Fibroblast of villous mesenchyme (primary cell): ENCODE measurements at regions not wholly inside any gene's neighbourhood (a gene's known extent, or its start where the extent isn't known, plus 50 kb on each side); places are given as distances from the start of the nearest gene placed in this dataset.

Source experiments
- DNase-seq: peaks from one replicate; pipeline ENCODE4 v3.0.0-alpha.2; 2010; ENCODE audit warnings: low read depth
- H3K4me3 ChIP-seq: 2 replicates; pipeline ENCODE4 v1.5.1; 2011; ENCODE audit warnings: low read depth, mild to moderate bottlenecking, low read length
- TF ChIP-seq, protein P1 (sequence below): IDR thresholded peaks from 2 replicates; pipeline ENCODE4 v1.5.1; 2012; ENCODE audit warnings: low read depth, mild to moderate bottlenecking, low read length; ENCODE audit not compliant: insufficient read depth

DNA sequence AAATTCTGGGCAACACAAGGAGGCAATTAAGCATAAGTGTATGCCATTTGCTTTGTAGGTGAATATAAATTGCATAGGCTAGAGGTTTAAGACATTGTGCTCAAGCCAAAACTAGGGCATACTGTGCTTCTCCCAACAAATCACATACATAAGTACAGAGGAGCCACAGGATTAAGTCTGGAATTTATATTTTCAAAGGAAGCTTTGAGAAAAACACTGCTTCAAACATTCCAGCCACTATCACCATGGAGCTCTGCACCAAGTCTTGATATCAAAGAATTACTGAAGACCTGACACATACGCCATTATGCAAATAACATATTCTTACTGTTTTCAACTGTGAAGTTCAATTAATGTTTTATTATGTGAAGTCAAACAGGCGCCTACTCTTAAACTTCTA, 119.4 kb upstream of the NPHP3 start:
- TF ChIP-seq, protein P1, sequence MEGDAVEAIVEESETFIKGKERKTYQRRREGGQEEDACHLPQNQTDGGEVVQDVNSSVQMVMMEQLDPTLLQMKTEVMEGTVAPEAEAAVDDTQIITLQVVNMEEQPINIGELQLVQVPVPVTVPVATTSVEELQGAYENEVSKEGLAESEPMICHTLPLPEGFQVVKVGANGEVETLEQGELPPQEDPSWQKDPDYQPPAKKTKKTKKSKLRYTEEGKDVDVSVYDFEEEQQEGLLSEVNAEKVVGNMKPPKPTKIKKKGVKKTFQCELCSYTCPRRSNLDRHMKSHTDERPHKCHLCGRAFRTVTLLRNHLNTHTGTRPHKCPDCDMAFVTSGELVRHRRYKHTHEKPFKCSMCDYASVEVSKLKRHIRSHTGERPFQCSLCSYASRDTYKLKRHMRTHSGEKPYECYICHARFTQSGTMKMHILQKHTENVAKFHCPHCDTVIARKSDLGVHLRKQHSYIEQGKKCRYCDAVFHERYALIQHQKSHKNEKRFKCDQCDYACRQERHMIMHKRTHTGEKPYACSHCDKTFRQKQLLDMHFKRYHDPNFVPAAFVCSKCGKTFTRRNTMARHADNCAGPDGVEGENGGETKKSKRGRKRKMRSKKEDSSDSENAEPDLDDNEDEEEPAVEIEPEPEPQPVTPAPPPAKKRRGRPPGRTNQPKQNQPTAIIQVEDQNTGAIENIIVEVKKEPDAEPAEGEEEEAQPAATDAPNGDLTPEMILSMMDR: no peak
- no peak for DNase-seq
- no peak overlapping the region for H3K4me3 ChIP-seq

DNA sequence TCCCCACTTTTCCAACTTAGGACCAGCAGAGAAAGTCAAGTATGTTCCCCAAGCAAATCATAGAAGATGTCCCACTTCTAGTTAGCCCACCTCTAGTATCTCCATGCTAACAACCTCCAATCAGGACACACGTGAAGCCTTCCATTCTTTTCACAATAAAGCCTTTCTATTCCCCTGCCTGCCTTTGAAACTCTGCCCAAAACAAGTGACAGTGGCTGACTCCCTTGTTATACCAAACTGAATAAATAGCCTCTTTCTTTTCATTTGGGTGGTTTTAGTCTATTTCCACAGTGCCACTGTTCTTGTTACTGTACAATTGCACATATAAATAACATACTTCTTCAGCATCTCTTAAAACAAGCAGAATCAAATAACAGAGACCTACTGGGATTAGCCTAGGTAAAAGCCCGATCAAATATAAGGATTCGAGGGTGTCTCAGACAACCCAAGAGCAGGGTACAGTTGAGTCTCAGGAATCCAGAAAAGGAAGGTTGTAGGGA, 118.0 kb upstream of the NPHP3 start:
- DNase-seq: no peak
- TF ChIP-seq, protein P1: no peak
- H3K4me3 ChIP-seq: no peak overlapping the region

DNA sequence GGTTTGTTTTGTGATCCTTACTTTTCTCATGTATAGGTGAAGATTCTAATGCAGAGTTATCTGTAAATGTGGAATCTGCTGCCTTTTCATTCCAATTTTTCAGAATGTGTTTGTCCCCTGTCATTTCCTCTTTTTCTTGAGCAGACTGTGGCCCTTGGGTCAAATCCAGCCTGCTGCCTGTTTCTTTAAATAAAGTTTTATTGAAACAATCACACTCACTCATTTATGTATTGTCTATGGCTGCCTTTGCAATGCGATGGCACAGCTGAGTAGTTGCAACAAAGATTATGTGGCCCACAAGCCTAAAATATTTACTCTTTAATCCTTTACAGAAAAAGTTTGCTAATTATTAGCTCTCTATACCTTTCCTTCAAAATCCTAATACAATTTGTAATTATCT, 116.3 kb upstream of the NPHP3 start:
- DNase-seq: no peak
- H3K4me3 ChIP-seq: no peak overlapping the region
- TF ChIP-seq, protein P1: no peak

DNA sequence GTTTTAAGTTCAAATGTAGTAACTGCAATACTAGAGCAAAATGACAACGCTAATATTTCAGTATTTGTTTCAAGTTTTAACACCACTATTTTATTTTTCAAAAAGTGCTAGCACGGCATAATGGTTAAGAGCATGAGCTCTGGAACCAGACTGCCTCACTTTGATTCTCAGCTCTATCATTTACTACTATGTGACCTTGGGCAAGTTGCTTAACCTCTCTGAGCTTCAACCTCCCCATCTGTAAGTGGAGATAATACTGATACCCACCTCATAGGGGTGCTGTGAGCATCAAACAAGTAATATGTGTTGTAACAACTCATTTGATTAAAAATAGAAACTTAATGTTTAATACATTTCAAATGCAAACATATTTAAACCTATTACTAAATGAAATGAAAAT, 115.4 kb upstream of the NPHP3 start:
- no peak overlapping the region for H3K4me3 ChIP-seq
- TF ChIP-seq, protein P1: no peak
- no peak for DNase-seq

DNA sequence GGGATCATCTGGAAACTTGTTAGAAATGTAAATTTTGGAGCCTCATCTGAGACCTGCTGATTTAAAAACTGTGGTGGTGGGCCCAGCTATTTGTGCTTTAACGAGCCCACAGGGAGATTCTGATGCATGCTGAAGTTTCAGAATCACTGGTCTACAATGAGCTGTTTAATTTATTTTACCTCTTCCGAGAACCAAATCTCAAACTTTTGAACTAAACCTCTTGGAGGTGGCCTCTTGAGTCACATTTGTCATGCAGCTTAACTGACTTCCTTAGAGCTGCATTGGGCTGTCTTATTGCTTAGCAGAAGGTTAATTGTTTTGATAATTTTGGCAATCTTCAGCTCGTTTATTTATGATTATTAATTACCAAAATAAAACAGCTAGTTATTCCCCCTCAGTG, 112.1 kb upstream of the NPHP3 start:
- no peak overlapping the region for H3K4me3 ChIP-seq
- TF ChIP-seq, protein P1: no peak
- no peak for DNase-seq

DNA sequence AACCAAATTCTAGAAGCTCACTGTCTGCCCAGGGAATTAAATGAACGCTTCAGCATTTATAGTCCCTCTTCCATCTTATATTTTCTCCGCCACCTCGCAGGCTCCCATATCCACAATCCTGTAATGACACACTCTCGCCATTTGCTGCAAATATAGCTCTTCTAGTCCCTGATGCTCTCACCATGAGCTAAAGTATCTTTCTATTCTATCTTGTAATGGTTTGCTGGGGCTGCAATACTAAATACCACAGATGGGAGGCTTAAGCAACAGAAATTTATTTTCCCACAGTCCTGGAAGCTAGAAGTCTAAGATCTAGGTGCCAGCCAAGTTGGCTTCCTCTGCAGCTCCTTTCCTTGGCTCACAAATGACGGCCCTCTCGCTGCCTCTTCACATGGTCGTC, 106.9 kb upstream of the NPHP3 start:
- no peak overlapping the region for H3K4me3 ChIP-seq
- no peak for DNase-seq
- TF ChIP-seq, protein P1: no peak

DNA sequence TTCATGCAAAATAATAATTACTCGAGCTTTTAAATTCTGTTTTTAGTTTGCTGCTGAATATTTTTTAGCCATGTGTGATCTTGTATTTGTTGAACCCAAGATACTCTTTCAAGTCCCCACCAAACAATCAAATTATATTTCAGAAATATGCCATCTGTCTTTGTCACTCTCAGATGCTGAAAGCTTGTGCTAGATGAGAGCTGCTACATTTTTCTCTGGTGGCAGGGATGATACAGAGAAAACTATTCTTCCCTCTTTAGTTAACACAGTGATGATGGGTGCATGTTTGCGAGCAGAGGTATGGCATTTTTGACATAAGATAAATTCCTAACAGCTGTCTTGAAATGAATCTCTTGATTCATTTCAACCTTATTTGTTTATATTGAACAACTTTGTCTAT, 100.6 kb upstream of the NPHP3 start:
- H3K4me3 ChIP-seq: no peak overlapping the region
- TF ChIP-seq, protein P1: no peak
- DNase-seq: no peak
